HG03442 (cell line): ENCODE measurements at regions not wholly inside any gene's neighbourhood (a gene's known extent, or its start where the extent isn't known, plus 50 kb on each side); places are given as distances from the start of the nearest gene placed in this dataset.
"Not testable (repeated sequence)": the region's sequence is repeated elsewhere in the genome, so short reads cannot be mapped to it uniquely, and the experiment has no call there.

Source experiments
- ATAC-seq: cut with Tn5 transposase; IDR thresholded peaks from one replicate; pipeline ENCODE4 v1.9.1; 2021; ENCODE audit warnings: mild to moderate bottlenecking, moderate library complexity; ENCODE audit not compliant: unreplicated experiment

DNA sequence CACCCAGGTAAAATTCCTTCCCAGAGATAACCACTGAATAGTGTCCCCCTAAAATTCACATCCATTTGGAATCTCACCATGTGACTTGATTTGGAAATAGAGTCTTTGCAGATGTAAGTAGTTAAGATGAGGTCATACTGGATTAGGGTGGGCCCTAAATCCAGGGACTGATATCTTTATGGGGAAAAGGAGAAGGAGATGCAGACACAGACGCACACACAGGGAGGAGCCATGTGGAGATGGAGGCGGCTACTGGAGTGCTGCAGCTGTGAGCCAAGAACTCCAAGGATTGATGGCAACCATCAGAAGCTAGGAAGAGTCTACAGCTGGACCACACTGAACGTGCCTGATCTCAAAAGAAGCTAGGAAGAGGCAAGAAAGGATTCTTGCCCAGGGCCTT lies 96.6 kb upstream of the SRD5A3 start:
- no peak for ATAC-seq

DNA sequence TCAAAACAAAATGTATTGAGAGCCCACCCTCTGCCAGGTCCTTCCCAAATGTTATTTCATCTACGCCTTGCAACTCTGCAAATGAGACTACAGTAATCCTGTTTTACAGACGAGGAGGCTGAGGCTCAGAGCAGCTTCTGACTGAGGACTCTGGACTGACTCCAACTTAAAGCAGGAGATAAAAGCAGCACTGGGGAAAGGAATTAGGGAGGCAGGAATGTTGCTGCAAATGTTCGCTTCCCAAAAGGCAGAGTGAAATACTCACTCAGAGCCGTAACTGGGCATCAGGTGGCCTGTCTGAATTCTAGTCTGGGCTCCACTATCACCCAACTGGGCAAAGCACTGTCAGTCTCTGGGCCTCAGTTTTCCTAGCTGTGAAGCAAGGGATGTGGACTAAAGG lies 94.7 kb upstream of the SRD5A3 start:
- no peak for ATAC-seq

DNA sequence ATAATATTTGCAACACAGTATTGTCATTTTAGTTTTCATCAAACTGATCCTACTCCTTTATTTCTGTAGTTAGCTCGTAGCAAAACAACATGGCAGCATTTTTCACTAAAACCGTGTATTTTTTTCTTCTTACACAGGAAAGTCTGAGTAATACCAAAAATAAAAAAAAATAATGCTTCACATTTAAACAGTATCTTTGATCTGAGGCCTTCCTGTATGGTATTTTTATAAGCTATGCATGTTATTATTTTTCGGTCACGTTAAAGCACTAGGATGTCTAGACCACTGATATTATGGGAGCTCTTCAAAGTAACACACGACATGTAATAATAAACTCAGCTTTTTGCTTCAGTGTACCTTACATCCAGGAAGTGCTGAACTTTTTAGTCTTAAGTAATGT lies 94.1 kb upstream of the SRD5A3 start:
- no peak for ATAC-seq

DNA sequence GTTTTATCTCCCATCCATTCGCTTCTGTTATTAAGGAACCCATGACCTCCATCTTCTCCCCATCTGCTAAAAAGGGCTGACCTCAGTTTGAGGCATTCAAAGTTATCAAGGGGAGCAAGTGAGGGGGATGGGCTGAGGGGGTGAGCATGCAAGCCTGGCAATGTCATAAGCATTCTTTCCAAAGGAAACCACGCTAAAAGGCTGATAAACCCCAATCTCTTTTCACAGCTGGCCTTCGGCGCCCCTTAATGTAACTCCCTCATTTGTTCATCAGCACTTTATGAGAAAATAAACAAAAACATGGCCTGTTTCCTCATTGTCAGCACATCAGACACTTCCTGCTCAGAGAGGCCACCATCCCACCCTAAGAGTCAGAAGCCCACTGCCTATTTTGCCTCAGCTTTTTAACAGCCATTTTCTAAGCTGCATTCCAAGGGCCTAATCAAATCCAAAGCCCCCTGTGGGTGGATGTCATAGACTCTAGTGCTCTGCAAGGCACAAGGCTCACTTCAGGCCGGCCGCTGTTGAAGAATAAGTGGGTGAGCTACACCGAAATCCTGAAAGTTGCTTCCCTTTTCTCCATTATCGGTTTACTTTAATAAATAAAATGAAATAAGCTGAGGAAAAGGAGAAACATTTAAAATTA lies 92.0 kb upstream of the SRD5A3 start:
- no peak for ATAC-seq

DNA sequence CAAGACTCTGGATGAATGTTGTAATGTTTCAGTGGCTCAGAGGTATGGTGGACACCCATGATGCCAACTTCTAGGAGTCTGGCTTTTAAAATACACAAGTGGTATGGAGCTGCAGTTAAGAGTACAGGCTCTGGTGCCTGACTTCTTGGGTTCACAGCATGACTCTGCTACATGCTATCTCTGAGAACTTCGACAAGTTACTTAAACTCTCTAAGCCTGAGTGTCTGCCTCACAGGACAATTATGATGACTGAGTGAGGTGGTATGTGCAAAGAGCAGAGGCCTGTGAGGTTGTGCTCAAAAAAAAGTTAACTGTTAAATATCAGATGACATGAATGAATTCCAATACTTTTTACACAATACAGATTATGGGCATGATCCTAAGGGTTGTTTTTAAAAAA lies 90.9 kb upstream of the SRD5A3 start:
- no peak for ATAC-seq

DNA sequence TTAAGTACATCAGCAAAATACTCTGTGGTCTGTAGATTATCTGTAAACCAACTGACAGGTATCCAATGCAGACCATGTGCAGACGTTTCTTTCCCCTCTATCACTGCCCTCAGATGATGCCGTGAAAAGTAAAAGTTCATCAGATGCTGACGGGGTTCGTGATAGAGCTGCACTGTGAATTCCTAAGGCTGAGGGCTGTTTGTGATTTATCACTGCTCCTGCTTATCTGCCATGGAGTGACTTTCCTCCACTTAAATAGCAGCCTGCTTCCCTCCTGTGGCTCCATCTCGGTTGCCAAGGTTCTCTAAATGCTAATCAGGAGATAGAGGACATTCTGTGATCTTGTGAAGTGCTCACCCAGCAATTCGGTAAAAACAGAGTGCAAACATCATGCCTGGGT lies 89.3 kb upstream of the SRD5A3 start:
- no peak for ATAC-seq

DNA sequence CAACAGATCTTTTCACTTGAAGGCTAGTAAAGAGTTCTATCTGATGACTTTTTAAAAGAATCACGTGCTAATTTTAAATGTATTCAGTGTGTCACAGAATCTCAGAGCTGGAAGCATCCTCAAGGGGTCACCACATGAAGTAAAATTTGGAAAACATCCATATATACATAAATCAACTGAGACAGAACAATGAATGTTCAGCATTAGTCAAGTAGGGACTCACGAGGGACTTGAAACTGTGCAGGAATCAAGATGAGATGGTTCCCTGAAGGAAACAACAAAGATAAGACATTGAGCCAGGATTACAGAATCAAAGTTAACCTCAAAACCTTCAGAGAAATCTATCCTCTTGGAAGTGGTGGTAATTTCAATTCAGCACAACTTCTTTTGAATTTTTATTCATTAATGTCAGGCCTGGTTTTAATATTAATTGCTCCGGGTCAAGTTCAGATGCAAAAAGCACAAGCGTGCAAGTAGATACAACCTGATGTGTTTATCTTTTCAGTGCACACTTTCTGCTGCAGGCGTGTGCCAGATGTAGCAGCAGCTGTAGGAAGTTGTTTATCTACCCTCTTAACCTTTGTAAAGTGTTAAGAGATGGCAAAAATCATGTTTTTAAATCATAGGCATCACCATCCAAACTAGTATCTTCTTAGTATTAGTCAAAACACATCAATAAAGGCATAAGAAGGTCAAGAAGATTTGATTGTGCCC lies 87.7 kb upstream of the SRD5A3 start:
- ATAC-seq = no peak

DNA sequence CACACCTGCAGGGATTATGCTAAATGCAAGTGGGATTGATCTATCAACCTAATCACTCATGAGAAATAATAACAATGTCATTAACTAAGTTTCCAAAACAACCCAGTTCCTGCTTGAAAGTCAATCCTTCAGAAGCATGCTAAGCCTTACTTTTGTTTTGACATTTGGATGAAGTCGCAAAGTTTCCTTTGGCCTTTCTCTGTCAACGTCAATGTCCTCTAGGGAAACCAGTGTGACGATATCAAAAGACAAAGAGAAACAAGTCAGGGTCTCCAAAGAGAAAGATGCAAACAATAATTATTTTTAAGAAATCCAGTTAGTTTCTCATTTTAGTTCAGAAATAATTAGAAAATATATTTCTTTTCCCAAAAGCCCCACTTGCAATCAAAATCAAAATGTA lies 86.7 kb upstream of the SRD5A3 start:
- no peak for ATAC-seq

DNA sequence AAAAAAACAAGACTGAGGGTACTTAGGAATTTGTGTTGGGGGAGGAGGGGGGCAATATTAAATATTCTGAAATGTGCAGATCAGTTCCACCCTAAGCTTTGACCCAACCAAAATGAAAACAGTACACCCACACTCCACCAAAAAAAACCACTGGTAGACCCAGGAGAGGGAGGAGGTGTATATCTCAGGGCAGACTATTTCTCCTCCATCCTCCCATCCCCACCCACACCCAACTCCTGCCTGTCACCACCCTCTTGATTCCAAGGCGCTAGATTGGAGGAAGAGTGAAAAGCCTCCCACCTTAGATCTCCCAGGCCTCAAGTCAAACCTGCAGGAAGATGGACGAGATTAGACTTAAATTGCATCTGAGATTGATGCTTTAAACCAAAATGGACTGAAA lies 76.6 kb upstream of the SRD5A3 start:
- no peak for ATAC-seq

DNA sequence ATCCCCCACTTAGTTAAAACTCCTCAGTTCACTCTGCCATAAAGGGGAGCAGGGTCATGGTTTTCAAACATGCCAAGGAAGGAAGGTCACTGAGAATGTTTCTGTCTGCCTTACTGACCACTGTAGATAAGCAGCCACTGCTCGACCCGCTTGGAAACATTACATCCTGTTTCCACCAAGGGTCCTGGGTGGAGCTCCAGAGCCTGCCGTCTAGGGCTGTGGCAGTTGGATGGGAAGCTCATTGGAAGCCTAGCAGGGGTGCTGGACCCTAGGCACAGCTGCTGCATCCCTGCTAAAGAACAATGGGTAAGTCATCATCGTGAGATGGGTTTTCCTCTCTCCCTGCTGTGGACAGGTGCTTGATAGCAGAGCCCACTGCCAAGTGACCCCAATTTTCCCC lies 76.0 kb upstream of the SRD5A3 start:
- no peak for ATAC-seq

DNA sequence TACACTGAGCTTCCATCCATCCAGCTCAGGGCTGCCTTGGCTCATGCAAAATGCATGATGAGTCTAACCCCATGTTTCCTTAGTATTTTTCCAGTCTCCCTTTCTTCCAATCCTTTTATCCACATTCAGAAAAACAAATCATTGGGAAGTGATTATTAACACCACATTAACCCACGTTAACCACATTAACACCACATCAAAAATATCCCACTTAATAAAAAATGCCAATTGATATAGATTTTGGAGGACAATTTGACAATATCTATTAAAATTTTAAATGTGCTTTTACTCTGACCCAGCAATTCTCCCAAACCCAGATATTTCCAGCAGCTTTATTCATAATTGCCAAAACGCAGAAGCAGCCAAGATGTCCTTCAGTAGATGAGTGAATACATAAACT lies 75.6 kb upstream of the SRD5A3 start:
- ATAC-seq = no peak

DNA sequence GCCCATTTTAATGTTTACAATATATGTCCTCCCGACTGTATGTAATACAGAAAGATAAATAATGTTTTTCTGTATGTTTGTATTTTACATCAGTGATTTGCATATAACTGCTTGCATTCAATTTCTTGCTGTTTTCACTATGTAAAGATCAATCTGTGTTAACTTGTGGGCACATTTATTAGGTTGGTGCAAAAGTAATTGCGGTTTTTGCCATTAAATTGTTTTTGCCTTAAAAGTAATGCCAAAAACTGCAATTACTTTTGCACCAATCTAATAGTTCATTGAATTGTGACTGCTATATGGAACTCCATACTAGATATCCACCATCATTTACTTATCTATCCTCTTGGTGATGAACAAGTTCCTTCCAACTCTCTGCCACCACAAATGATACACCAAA lies 73.9 kb upstream of the SRD5A3 start:
- no peak for ATAC-seq

DNA sequence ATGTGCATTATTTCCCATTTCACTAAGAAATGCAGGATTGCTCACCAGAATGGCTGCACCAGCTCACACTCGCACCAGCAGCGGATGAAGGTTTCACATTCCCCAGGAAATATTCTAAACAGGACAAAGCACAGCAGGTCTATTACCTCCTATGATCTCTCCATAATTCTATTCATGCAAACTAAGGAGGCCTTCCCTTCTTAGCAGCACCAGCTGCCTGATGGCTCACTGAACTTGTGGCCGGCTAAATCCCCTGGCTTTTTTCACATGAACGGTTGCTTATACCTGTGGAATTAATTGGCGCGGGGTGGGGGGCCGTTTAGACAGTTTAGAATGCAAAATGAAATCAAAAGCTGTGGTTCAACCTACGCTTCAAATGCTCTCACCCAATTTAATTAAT lies 73.5 kb upstream of the SRD5A3 start:
- ATAC-seq = no peak

DNA sequence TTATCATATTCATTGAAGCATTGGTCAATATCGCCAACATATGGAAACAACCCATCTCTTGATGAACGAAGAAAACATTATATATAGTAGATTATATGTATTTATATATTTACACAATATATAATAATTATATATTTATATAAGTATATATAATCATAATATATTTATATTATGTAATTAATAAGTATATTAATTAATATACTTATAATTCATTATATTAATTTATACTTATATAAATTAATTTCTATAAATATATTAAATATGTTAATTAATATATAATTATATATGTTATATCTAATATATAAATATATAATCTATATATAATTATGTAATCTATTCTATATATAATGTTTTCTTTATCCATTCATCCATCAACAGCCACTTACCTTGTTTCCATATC lies 69.0 kb upstream of the SRD5A3 start:
- ATAC-seq = no peak

DNA sequence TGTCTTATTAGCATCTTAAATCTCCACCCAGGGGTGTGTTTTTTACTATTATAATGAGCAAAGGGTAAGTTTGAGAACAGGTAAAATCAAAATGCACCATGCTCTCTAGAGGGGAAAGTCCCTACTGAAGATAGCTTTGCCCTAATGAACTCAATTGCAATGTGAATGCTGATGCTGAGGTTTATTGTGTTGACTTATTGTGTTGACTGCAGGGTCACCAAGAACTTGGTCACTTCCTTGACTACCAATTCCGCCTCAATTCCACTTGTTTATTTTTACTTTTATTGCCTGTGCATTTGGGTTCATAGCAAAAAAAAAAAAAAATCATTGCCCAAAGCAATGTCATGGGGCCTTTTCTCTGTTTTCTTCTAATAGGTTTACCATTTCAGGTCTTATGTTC lies 67.7 kb upstream of the SRD5A3 start:
- ATAC-seq = no peak

DNA sequence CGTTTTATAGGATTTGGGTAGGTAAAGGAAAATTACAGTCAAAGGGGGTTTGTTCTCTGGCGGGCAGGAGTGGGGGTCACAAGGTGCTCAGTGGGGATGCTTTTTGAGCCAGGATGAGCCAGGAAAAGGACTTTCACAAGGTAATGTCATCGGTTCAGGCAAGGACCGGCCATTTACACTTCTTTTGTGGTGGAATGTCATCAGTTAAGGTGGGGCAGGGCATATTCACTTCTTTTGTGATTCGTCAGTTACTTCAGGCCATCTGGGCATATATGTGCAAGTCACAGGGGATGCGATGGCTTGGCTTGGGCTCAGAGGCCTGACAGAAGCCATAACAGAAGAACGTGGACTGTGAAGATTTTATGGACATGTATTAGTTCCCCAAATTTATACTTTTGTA lies 65.6 kb upstream of the SRD5A3 start:
- not testable (repeated sequence) for ATAC-seq

DNA sequence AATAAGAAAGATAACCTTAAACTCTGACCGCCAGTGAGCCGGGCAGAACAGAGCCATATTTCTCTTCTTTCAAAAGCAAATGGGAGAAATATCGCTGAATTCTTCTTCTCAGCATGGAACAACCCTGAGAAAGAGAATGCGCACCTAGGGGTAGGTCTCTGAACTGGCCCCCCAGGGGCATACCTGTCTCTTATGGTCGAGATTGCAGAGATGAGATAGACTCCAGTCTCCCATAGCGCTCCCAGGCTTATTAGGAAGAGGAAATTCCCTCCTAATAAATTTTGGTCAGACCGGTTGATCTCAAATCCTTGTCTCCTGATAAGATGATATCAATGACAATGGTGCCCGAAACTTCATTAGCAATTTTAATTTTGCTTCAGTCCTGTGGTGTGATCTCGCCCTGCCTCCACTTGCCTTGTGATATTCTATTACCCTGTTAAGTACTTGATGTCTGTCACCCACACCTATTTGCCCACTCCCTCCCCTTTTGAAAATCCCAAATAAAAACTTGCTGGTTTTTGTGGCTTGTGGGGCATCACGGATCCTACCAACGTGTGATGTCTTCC lies 64.8 kb upstream of the SRD5A3 start:
- not testable (repeated sequence) for ATAC-seq

DNA sequence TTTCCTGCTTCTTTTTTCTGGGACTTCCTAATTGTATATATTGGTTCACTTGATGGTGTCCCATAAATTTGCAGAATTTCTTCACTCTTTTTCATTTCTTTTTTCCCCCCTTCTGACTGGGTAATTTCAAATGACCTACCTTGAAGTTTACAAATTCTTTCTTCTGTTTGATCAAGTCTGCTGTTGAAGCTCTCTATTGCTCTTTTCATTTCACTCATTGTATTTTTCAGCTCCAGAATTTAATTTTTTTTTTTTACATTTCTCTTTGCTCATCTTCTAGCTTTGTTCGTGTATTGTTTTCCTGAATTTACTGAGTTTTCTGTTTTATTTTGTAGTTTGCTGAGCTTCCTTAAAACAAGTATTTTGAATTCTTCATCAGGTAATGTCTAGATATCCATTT lies 61.7 kb upstream of the SRD5A3 start:
- no peak for ATAC-seq

DNA sequence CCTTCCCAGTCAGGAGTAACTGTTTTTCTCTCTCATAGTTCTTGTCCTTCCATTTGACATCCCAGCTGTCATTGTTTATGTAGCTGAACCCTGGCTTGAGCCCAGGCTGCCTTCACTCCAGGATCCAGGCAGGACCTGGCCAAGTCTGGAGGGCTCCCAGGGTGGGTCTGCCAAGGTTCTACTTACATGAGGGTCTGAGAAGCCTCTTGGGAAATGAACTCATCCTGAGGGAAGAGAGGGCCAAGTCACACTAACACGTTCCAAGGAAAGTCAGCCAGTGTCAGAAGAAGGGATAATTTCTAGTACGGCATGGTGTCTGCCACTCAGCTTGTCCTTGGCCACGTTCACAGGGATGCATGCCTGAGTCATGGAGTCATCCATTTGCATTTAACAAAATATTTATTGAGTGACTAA lies 54.8 kb upstream of the SRD5A3 start:
- ATAC-seq = no peak

DNA sequence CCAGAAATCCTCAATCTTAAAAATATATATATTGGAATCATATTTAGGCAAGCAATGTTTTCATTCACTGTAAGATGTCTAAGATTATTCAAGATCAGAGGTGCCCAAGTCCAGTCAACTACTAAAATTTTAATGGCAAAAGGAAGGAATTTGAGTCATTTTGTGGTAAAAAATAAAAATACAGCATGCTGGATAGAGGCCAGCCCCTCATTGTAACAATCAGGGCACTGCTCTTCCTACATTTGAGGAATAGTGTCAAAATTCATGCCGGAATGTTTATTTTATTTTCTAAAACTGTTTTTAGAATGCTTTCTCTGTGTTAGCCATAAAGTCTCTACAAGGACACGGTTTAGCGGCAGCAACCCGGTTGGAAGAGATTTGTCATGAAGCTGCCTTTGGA lies 49.9 kb upstream of the SRD5A3 start:
- no peak for ATAC-seq
